ENCODE measurements at regions not wholly inside any gene's neighbourhood (a gene's known extent, or its start where the extent isn't known, plus 50 kb on each side); places are given as distances from the start of the nearest gene placed in this dataset.

DNA sequence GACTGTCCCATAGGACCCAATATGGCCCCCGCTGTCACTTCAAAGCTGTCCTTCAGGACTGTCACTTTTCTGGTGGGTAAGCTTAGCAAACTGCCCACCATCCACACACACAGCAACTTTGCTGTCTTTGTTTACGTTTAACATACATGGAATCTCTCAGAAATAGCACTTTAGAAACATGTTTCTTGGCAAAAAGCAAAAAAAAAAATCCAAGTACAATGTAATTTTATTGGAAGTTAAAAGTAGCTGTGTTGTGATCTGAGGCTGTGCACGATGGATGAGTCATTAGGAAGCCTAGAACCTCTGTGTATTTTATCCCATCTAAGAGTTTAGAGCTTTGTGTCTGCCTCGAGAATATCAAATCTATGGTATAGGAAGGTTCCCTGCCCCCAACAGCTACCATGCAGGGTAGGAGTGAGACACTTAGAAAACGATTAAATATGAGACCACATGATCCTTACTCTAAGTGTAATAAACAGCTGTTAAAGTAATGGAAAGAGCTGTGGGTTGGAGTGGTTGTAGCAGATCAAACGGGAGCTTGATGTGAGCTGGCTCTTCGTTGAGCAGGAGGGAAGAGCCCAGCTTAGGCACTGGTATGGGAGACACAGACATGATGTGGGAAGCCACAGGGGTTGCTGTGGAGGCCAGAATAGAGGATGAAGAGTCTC lies 119.5 kb downstream of the PLEKHG1 start:
- H2AFZ ChIP-seq (ENCODE audit: low read length) = no peak overlapping the region
- H3K9me3 ChIP-seq (ENCODE audit: insufficient read depth in 2 of 2, low read depth in 1 of 2, low read length in 1 of 2) = no peaks in the 10 kb centered on the region
- no peak for TF ChIP-seq NRF1 (IDR thresholded peaks at IDR 0.05; ENCODE audit: low read depth, low read length)
- no peak for TF ChIP-seq RXRA (IDR thresholded peaks at IDR 0.05; ENCODE audit: insufficient read depth, low read depth, low read length)
- TF ChIP-seq JUND (IDR thresholded peaks at IDR 0.05; ENCODE audit: low read length) = no peak
- no peak for TF ChIP-seq TAF1 (IDR thresholded peaks at IDR 0.05; ENCODE audit: low read depth, low read length)
- TF ChIP-seq RNF2 (IDR thresholded peaks at IDR 0.05; ENCODE audit: borderline replicate concordance, low read depth, low read length, missing control alignments, poor library complexity, severe bottlenecking) = no peak
- TF ChIP-seq KDM4A (IDR thresholded peaks at IDR 0.05; ENCODE audit: low read depth, low read length, severe bottlenecking) = no peak
- TF ChIP-seq TEAD4 (IDR thresholded peaks at IDR 0.05; ENCODE audit: low read depth, low read length) = no peak
- TF ChIP-seq YY1 (IDR thresholded peaks at IDR 0.05; ENCODE audit: low read depth, low read length) = no peak
- no peaks in the 10 kb centered on the region for H3K36me3 ChIP-seq (ENCODE audit: control insufficient read depth in 2 of 4, insufficient read depth in 4 of 4, low read length in 3 of 4)
- POLR2A ChIA-PET (ENCODE audit: partially characterized antibody) = no interaction called here
- H3K18ac ChIP-seq (ENCODE audit: extremely low read depth, low read length) = no peak overlapping the region
- DNase-seq (ENCODE audit: low read depth in 1 of 2, low spot score in 2 of 2) = no peak
- no peak overlapping the region; the same call in 1 of the 2 replicates for H2BK12ac ChIP-seq (ENCODE audit: low read depth, low read length)
- no peak overlapping the region for H3K4me3 ChIP-seq (ENCODE audit: extremely low read depth in 1 of 4, insufficient read depth in 2 of 4, low read depth in 3 of 4, low read length in 4 of 4)
- FAIRE-seq = no peak
- H3K23ac ChIP-seq (ENCODE audit: insufficient read length) = no peak overlapping the region
- no peak overlapping the region for H3K14ac ChIP-seq (ENCODE audit: insufficient read length)
- 88% methylated on average over 7 of the region's 7 CpGs; no CpG with 5 or more reads in 1 of the 2 experiments for WGBS, 2 experiments (ENCODE audit: extremely low coverage in 1 of 2, insufficient coverage in 1 of 2, insufficient read length in 1 of 2, insufficient replicate concordance in 2 of 2, low coverage in 1 of 2, low lambda C conversion rate in 2 of 2, missing lambda C conversion rate in 1 of 2)
- peak overlapping the region; percentile 61; the same call in 1 of the 2 replicates for H2BK15ac ChIP-seq (ENCODE audit: low read length)
- peak overlapping the region; percentile 55; the same call in 1 of the 2 replicates for H2BK20ac ChIP-seq (ENCODE audit: low read length)
- H4K5ac ChIP-seq (ENCODE audit: insufficient read length, low read depth, low read length) = no peak overlapping the region
- no peak overlapping the region for H3K9ac ChIP-seq (replicated peaks in 1 of 4; ENCODE audit: extremely low read depth in 1 of 4, low read depth in 3 of 4, low read length in 3 of 4)
- no peak overlapping the region for H3K27ac ChIP-seq (ENCODE audit: low read depth, low read length)
- H4K20me1 ChIP-seq (replicated peaks in 1 of 2; ENCODE audit: control insufficient read depth in 1 of 2, insufficient read depth in 2 of 2, low read length in 2 of 2) = no peaks in the 10 kb centered on the region
- no peak overlapping the region for H4K8ac ChIP-seq (ENCODE audit: extremely low read depth, insufficient read depth, low read length)
- H3K79me1 ChIP-seq (ENCODE audit: low read depth, low read length) = no peaks in the 10 kb centered on the region
- no peak overlapping the region for H3K4ac ChIP-seq (replicated peaks; ENCODE audit: insufficient read length, low read depth, low read length)
- no peaks in the 10 kb centered on the region for H3K23me2 ChIP-seq (ENCODE audit: low read depth, low read length)
- H3K27me3 ChIP-seq (replicated peaks in 1 of 4; ENCODE audit: control insufficient read depth in 3 of 4, extremely low read depth in 1 of 4, insufficient read depth in 3 of 4, low read length in 3 of 4) = no peaks in the 10 kb centered on the region
- H3K56ac ChIP-seq (replicated peaks; ENCODE audit: insufficient read length, low read depth, low read length) = no peak overlapping the region
- no peak overlapping the region for H2BK120ac ChIP-seq (replicated peaks; ENCODE audit: low read depth, low read length)
- CTCF ChIA-PET (ENCODE audit: partially characterized antibody) = interaction anchor here (0.6 to 1.9 kb wide), 9 partner anchors 16 to 163 kb away, joined by 3 to 6 read pairs (median 4); no protein-coding TSS in a partner anchor
- no peak overlapping the region for H4K91ac ChIP-seq (replicated peaks; ENCODE audit: insufficient read length, low read length)
- no peak overlapping the region for H2BK5ac ChIP-seq (ENCODE audit: low read depth, low read length)
- H3K79me2 ChIP-seq (ENCODE audit: control insufficient read depth in 1 of 2, insufficient read depth in 2 of 2, low read length in 2 of 2) = no peaks in the 10 kb centered on the region
- peaks cover 2 to 11% (median 9%) of the 10 kb centered on the region in 4 experiments; a peak in 5 of 7 replicates for H3K4me1 ChIP-seq (replicated peaks in 1 of 4; ENCODE audit: control insufficient read depth in 3 of 4, insufficient read depth in 4 of 4, low read length in 3 of 4)
- H2AK5ac ChIP-seq (ENCODE audit: low read depth, low read length) = no peak overlapping the region
- H3K4me2 ChIP-seq (ENCODE audit: insufficient read depth in 1 of 2, low read depth in 2 of 2, low read length in 2 of 2) = no peak overlapping the region

All from H1 (cell line).